ENCODE measurements at regions not wholly inside any gene's neighbourhood (a gene's known extent, or its start where the extent isn't known, plus 50 kb on each side); places are given as distances from the start of the nearest gene placed in this dataset.

DNA sequence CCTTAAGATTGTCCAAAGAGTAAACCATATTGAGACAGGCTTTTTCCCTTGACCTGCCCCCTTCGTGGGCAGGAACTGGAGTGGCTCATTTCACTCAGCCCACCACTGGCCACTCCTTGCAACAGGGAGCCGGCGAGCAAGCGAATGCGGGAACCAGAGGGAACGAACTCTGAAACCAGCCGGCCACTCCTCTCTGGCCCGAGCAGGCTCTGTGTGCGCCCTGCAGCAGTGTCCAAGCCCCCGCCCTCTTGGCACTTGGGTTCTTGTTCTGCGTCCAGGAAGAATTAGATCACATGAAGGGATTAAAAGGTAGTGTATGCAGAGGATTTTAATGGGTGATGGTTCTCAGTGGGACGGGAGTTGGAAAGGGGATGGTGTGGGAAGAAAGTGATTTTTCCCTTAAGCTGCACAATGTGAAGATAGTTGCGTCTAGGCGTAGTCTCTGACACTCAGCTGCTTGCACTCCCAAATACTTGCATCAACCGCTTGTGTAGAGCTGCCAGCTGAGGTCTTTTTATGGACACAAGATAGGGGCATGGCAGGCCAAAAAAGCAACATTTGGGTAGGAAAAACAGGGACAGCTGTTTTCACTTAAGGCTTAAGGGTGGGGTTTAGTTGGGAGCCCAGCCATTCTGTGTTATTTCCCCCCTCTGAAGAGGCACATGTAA lies 1209.7 kb upstream of the PCDH20 start (continued):
- TF ChIP-seq, protein P1, sequence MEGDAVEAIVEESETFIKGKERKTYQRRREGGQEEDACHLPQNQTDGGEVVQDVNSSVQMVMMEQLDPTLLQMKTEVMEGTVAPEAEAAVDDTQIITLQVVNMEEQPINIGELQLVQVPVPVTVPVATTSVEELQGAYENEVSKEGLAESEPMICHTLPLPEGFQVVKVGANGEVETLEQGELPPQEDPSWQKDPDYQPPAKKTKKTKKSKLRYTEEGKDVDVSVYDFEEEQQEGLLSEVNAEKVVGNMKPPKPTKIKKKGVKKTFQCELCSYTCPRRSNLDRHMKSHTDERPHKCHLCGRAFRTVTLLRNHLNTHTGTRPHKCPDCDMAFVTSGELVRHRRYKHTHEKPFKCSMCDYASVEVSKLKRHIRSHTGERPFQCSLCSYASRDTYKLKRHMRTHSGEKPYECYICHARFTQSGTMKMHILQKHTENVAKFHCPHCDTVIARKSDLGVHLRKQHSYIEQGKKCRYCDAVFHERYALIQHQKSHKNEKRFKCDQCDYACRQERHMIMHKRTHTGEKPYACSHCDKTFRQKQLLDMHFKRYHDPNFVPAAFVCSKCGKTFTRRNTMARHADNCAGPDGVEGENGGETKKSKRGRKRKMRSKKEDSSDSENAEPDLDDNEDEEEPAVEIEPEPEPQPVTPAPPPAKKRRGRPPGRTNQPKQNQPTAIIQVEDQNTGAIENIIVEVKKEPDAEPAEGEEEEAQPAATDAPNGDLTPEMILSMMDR (IDR thresholded peaks at IDR 0.05; ENCODE audit: low read depth, low read length, missing input control) = no peak
- TF ChIP-seq JUND (IDR thresholded peaks at IDR 0.05) = no peak

DNA sequence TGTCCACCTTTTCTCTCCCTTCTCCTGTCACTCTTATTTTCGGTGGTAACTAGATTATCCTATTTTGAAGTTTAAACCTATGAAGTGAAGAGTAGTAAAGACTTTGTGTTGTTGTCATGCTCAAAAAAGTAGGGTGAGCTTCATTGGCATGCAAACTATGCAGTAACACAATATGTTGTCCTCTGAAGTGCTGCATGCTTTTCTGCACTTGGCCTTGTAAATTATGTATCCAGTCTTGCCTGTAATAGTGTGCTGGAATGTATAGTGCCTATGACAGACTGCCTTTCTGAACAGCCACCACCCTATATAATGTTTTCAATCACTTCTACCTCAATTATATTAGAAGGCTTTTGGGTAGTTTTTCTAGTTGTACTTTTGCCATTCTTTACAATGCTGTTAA lies 1198.2 kb upstream of the PCDH20 start:
- Histone ChIP-seq H3K27me3 (ENCODE audit: control insufficient read depth in 4 of 4, insufficient read depth in 4 of 4, low read length in 3 of 4) (no peaks in the 10 kb centered on the region), H3K36me3 (ENCODE audit: control insufficient read depth in 4 of 4, insufficient read depth in 3 of 4, low read depth in 1 of 4, low read length in 3 of 4) (no peaks in the 10 kb centered on the region), H3K9me3 (ENCODE audit: control insufficient read depth in 4 of 4, low read length in 3 of 4) (no peaks in the 10 kb centered on the region), H3K27ac (ENCODE audit: low read depth in 1 of 2, low read length in 2 of 2) (no peak overlapping the region), H3K9ac (ENCODE audit: low read depth in 1 of 2, low read length in 2 of 2) (no peak overlapping the region), H3K4me1 (ENCODE audit: control insufficient read depth in 4 of 4, insufficient read depth in 4 of 4, low read length in 3 of 4) (no peaks in the 10 kb centered on the region), H3K4me3 (ENCODE audit: low read depth in 1 of 3, low read length in 3 of 3) (no peak overlapping the region)
- WGBS = 70% methylated on average over 1 of the region's 1 CpG
- no peak for TF ChIP-seq EGR1 (IDR thresholded peaks at IDR 0.05; ENCODE audit: low read depth in 2 of 2)
- no peak for TF ChIP-seq TAF1 (conservative IDR thresholded peaks at IDR 0.05)
- no peak for DNase-seq (ENCODE audit: low spot score)

DNA sequence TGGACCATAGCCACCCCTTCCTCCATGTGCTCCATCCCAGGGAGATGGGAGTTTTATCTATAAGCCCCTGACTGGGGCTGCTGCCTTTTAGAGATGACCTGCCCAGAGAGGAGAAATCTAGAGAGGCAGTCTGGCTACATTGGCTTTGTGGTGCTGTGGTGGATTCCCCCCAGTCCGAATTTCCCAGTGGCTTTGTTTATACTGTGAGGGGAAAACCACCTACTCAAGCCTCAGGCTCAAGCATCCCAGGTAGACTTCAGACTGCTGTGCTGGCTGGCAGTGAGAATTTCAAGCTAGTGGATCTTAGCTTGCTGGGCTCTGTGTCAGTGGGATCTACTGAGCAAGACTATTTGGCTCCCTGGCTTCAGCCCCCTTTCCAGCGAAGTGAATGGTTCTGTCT lies 1195.7 kb upstream of the PCDH20 start:
- 79% methylated on average over 2 of the region's 2 CpGs for WGBS
- no peaks in the 10 kb centered on the region for H3K36me3 ChIP-seq (ENCODE audit: control insufficient read depth in 4 of 4, insufficient read depth in 3 of 4, low read depth in 1 of 4, low read length in 3 of 4)
- no peak for DNase-seq (ENCODE audit: low spot score)

More for the DNA sequence above, 1195.7 kb upstream of the PCDH20 start:
- no peaks in the 10 kb centered on the region for H3K27me3 ChIP-seq (ENCODE audit: control insufficient read depth in 4 of 4, insufficient read depth in 4 of 4, low read length in 3 of 4)
- no peaks in the 10 kb centered on the region for H3K9me3 ChIP-seq (ENCODE audit: control insufficient read depth in 4 of 4, low read length in 3 of 4)
- H3K27ac ChIP-seq (ENCODE audit: low read depth in 1 of 2, low read length in 2 of 2) = no peak overlapping the region
- TF ChIP-seq TAF1 (conservative IDR thresholded peaks at IDR 0.05) = no peak
- TF ChIP-seq, protein P2, sequence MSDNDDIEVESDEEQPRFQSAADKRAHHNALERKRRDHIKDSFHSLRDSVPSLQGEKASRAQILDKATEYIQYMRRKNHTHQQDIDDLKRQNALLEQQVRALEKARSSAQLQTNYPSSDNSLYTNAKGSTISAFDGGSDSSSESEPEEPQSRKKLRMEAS (IDR thresholded peaks at IDR 0.05) = no peak
- no peak for TF ChIP-seq RAD21 (IDR thresholded peaks at IDR 0.05)
- TF ChIP-seq, protein P1 (IDR thresholded peaks at IDR 0.05; ENCODE audit: low read depth, low read length, missing input control) = no peak
- TF ChIP-seq JUND (IDR thresholded peaks at IDR 0.05) = no peak
- TF ChIP-seq, protein P3, sequence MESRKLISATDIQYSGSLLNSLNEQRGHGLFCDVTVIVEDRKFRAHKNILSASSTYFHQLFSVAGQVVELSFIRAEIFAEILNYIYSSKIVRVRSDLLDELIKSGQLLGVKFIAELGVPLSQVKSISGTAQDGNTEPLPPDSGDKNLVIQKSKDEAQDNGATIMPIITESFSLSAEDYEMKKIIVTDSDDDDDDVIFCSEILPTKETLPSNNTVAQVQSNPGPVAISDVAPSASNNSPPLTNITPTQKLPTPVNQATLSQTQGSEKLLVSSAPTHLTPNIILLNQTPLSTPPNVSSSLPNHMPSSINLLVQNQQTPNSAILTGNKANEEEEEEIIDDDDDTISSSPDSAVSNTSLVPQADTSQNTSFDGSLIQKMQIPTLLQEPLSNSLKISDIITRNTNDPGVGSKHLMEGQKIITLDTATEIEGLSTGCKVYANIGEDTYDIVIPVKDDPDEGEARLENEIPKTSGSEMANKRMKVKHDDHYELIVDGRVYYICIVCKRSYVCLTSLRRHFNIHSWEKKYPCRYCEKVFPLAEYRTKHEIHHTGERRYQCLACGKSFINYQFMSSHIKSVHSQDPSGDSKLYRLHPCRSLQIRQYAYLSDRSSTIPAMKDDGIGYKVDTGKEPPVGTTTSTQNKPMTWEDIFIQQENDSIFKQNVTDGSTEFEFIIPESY (IDR thresholded peaks at IDR 0.05) = no peak
- TF ChIP-seq, protein P4, sequence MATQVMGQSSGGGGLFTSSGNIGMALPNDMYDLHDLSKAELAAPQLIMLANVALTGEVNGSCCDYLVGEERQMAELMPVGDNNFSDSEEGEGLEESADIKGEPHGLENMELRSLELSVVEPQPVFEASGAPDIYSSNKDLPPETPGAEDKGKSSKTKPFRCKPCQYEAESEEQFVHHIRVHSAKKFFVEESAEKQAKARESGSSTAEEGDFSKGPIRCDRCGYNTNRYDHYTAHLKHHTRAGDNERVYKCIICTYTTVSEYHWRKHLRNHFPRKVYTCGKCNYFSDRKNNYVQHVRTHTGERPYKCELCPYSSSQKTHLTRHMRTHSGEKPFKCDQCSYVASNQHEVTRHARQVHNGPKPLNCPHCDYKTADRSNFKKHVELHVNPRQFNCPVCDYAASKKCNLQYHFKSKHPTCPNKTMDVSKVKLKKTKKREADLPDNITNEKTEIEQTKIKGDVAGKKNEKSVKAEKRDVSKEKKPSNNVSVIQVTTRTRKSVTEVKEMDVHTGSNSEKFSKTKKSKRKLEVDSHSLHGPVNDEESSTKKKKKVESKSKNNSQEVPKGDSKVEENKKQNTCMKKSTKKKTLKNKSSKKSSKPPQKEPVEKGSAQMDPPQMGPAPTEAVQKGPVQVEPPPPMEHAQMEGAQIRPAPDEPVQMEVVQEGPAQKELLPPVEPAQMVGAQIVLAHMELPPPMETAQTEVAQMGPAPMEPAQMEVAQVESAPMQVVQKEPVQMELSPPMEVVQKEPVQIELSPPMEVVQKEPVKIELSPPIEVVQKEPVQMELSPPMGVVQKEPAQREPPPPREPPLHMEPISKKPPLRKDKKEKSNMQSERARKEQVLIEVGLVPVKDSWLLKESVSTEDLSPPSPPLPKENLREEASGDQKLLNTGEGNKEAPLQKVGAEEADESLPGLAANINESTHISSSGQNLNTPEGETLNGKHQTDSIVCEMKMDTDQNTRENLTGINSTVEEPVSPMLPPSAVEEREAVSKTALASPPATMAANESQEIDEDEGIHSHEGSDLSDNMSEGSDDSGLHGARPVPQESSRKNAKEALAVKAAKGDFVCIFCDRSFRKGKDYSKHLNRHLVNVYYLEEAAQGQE (IDR thresholded peaks at IDR 0.05) = no peak
- TF ChIP-seq YY1 (IDR thresholded peaks at IDR 0.05) = no peak
- no peak for TF ChIP-seq HNF4A (conservative IDR thresholded peaks at IDR 0.05)
- no peak for TF ChIP-seq SP1 (IDR thresholded peaks at IDR 0.05)
- no peak for TF ChIP-seq NR2F2 (IDR thresholded peaks at IDR 0.05)
- no peak for TF ChIP-seq EGR1 (IDR thresholded peaks at IDR 0.05; ENCODE audit: low read depth in 2 of 2)
- no peak overlapping the region for H3K4me3 ChIP-seq (ENCODE audit: low read depth in 1 of 3, low read length in 3 of 3)
- H3K4me1 ChIP-seq (ENCODE audit: control insufficient read depth in 4 of 4, insufficient read depth in 4 of 4, low read length in 3 of 4) = no peaks in the 10 kb centered on the region
- H3K9ac ChIP-seq (ENCODE audit: low read depth in 1 of 2, low read length in 2 of 2) = no peak overlapping the region

Data from liver (tissue), 8 donors.